ES-I3 (cell line): ENCODE measurements at regions not wholly inside any gene's neighbourhood (a gene's known extent, or its start where the extent isn't known, plus 50 kb on each side); places are given as distances from the start of the nearest gene placed in this dataset.
A peak's percentile ranks its signal among the peaks of the same experiment; 100 is the strongest.

Source experiments
- H3K36me3 ChIP-seq: 2 replicates; pipeline ENCODE4 v1.6.1; 2013; ENCODE audit warnings: mild to moderate bottlenecking, low read length, control low read depth, moderate library complexity; ENCODE audit not compliant: insufficient read depth
- H3K4me1 ChIP-seq: 2 replicates; pipeline ENCODE4 v1.6.1; 2013; ENCODE audit warnings: mild to moderate bottlenecking, control low read depth, low read length; ENCODE audit not compliant: insufficient read depth
- H3K9ac ChIP-seq: 2 replicates; pipeline ENCODE4 v1.6.1; 2013; ENCODE audit warnings: low read depth, mild to moderate bottlenecking, low read length, moderate library complexity
- H3K9me3 ChIP-seq: 2 replicates; pipeline ENCODE4 v1.6.1; 2013; ENCODE audit warnings: mild to moderate bottlenecking, low read length, moderate library complexity; ENCODE audit not compliant: control insufficient read depth, insufficient read depth

DNA sequence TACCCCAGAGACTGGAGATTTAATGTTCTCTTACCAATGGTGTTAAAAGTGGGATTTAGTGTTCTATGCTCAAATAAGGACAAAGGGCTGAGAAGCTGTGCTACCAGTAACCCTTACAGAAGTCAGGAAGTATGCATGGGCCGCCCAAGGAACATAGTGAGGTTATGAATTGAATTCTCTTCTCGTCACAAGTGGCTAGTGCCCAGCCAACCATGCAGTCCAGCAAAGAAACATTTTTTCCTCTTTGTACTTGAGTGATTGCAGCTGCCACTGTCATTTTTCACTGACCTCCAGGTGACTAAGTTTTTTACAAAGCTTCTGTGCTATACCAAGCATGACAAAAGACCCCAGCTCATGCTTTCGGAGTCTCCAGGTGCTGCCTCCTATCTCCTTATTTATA lies 110.6 kb upstream of the DCBLD2 start:
- Histone ChIP-seq H3K36me3 (no peaks in the 10 kb centered on the region), H3K9me3 (no peaks in the 10 kb centered on the region; the same call in 1 of the 2 replicates), H3K4me1 (no peaks in the 10 kb centered on the region), H3K9ac (no peak overlapping the region)

DNA sequence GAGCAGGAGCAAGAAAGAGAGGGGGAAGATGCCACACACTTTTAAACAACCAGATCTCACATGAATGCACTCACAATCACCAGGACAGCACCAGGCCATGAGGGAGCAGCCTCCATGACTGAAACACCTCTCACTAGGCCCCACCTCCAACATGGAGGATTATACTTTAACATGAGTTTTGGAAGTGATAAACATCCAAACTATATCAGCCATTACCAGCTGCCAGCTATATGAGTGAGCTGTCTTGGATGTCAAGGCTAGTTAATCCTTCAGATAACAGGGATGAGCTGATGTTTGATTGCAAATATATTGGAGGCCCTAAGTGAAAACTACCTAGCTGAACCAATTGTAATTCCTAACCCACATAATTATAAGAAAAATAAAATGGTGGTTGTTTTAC lies 108.4 kb upstream of the DCBLD2 start:
- Histone ChIP-seq H3K9ac (no peak overlapping the region), H3K9me3 (no peaks in the 10 kb centered on the region; the same call in 1 of the 2 replicates), H3K4me1 (no peaks in the 10 kb centered on the region), H3K36me3 (no peaks in the 10 kb centered on the region)

DNA sequence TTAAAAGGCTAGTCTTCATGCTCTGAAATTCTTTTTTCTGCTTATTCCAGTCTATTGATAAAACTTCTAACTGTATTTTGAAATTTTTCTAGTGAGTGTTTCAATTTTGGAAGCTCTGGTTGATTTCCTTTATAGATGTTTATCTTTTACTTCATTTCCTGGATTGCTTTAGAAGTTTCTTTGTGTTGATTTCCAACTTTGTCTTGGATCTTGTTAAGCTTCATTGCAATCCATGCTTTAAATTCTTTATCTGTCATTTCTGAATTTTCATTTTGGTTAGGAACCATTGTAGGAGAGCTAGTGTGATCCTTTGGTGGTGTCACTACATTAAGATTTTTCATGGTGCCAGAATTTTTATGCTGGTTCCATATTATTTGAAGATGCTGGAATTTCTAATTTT lies 105.2 kb upstream of the DCBLD2 start:
- Histone ChIP-seq H3K9ac (no peak overlapping the region), H3K36me3 (no peaks in the 10 kb centered on the region)

DNA sequence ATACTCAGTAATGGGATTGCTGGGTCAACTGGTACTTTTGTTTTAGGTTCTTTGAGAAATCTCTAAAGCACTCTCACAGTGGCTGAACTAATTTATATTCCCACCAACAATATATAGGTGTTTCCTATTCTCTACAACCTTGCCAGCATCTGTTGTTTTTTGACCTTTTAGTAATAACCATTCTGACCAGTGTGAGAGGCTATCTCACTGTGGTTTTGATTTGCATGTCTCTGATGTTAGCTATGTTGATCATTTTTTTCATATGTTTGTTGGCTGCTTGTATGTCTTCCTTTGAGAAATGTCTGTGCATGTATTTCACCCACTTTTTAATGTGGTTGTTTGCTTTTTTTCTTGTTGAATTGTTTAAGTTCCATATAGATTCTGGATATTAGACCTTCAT lies 98.2 kb upstream of the DCBLD2 start:
- Histone ChIP-seq H3K9me3 (no peaks in the 10 kb centered on the region; the same call in 1 of the 2 replicates), H3K36me3 (no peaks in the 10 kb centered on the region), H3K4me1 (no peaks in the 10 kb centered on the region; the same call in 1 of the 2 replicates), H3K9ac (no peak overlapping the region)

More for the DNA sequence above, 105.2 kb upstream of the DCBLD2 start:
- Histone ChIP-seq H3K9me3 (no peaks in the 10 kb centered on the region), H3K4me1 (no peaks in the 10 kb centered on the region)

DNA sequence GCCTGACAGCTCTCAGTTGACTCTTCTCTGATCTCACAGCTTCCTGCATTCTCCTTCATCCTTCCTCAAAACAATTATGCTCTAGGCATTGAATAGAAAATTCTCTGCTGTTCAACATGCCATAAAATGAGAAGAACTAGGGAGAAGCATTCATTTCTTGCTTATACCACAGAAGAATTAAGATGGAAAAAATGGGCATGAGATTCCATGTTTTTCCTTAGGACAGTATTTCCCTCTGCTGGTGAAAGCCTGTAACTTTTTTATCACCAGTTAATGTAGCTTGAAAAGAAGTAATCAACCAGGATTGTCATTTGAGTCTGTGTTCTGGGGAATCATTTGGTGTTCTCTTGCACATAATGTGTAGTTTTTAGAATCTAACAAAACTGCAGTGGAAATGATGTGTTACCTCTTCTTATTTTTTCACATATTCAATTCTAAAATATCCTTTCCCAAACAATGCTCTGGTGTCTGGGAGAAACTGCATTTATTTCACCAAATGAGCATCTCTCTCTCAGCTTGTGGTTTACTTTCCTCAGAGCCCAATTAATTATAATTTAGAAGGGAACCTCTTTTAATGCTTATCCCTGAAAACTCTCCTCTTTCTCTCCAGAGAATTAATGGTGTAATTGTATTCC lies 92.8 kb upstream of the DCBLD2 start:
- Histone ChIP-seq H3K36me3 (no peaks in the 10 kb centered on the region), H3K9ac (no peak overlapping the region), H3K9me3 (no peaks in the 10 kb centered on the region; the same call in 1 of the 2 replicates), H3K4me1 (no peaks in the 10 kb centered on the region; the same call in 1 of the 2 replicates)

DNA sequence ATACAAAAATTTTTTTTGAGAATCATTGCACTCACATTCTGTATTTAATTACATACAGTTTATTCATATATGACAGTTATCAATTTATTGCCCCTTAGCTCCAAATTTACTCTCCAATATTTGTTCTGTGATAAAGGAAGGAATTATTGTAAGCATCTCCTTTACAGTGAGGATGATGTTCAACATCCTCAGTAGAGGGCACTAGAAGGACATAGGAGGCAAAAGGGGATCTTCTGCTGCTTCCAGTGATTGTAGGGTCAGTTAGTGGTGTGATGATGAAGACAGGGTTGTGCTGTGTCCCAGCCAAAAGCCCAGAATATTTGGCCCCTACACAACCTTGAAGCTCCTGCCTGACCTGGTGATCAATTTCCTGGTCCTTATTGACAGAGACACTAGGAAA lies 89.9 kb upstream of the DCBLD2 start:
- no peaks in the 10 kb centered on the region for H3K36me3 ChIP-seq
- no peaks in the 10 kb centered on the region for H3K9me3 ChIP-seq
- H3K9ac ChIP-seq = no peak overlapping the region
- peaks cover 2% of the 10 kb centered on the region; the same call in 1 of the 2 replicates for H3K4me1 ChIP-seq

DNA sequence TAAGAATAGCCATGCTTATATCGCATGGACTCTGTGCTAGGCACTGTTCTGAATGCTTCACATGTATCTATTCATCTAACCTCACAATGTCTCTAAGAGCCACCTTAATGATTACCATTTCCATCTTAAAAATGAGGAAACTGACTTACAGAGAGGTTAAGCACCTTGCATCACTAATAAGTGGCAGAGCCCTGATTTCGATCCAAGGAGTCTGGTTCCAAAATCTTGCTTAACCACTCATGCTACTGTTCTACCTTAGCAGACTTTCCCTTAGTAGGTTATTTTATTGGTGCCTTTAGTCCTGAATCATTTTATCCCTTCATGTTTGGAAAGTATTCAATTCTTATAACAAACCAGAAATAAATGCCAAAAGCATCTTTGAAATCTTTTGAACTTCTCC lies 89.2 kb upstream of the DCBLD2 start:
- Histone ChIP-seq H3K9me3 (no peaks in the 10 kb centered on the region), H3K9ac (no peak overlapping the region), H3K36me3 (no peaks in the 10 kb centered on the region), H3K4me1 (peaks cover 9% of the 10 kb centered on the region)

DNA sequence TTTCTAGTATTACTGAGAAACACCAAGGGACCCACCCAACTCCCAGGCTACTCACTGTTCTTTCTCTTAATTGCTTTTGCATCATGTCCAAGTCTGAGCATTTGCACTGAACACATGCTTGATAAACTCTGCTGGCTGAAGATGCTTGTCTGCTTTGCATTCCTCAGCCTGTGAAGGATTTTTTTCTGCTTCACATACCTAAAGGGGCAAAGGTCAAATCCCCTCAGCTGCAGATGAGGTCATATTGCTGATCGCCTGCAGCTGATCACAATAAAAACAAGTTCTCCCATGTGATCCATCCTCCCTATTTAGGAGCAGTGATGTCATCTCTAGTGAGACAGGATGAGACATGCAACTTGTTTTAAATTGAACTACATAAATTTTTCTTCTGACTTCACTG lies 84.6 kb upstream of the DCBLD2 start:
- no peaks in the 10 kb centered on the region for H3K36me3 ChIP-seq
- H3K9me3 ChIP-seq = no peaks in the 10 kb centered on the region
- H3K4me1 ChIP-seq = peaks cover 16% of the 10 kb centered on the region
- H3K9ac ChIP-seq = 0 out of 2 replicates have a peak overlapping the region, but pooled peaks have one; percentile 13

DNA sequence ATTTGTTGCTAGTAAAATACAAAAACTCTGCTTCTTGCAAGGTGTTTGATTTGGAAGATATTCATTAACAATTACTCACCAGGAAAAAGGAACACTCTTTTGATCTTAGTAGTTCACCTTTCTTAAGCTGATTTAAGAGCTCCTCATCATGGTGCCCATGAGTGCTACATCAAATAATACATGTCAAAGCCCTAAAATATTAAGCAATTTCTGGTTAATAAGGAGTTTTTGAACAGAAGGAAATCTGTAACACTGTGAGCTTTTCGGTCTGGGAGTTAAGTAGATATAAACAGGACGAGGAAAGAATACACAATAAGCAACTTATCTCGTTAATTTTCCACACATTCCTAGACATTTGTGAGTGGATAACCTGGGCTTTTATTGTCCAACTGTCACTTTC lies 83.9 kb upstream of the DCBLD2 start:
- Histone ChIP-seq H3K9me3 (no peaks in the 10 kb centered on the region), H3K4me1 (peaks cover 16% of the 10 kb centered on the region), H3K9ac (0 out of 2 replicates have a peak overlapping the region, but pooled peaks have one; percentile 13), H3K36me3 (no peaks in the 10 kb centered on the region)

DNA sequence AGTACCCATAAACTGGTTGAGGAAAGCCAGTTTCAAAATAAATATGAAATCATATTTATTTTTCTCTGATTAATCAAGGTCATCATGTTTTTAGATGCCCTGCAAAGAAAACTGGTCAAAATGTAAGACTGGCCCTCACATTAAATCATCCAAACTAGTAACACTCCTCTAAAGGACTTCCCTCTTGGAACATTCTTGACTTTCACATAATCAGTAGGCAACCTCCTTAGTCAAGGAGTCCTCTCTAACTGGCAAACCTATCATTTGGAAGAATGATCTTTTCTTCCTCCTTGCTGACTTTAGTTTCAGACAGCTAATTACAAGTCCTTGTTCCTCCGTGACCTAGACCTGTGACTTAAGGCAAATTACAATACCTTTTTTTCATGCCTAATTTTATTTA lies 82.5 kb upstream of the DCBLD2 start:
- Histone ChIP-seq H3K36me3 (no peaks in the 10 kb centered on the region), H3K9me3 (no peaks in the 10 kb centered on the region), H3K4me1 (peaks cover 16% of the 10 kb centered on the region), H3K9ac (no peak overlapping the region)

DNA sequence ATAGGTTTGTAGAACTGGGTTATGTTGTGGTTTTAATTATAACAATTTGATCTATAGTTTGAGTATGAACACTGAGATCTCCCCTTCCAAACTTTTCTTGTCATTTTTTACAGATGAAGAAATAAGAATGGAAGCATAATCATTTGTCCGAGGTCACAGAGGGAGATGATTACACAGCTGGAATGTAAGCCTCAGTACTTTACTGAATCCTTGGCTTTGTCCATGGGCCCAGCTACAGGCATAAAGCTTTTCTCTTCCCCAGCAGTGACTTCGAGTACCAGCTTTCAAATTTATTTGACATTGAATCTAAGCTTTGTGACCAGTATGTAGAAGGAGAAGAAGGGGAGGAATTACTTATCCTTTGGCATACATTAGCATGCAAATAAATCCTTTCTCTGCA lies 80.9 kb upstream of the DCBLD2 start:
- H3K36me3 ChIP-seq = no peaks in the 10 kb centered on the region
- H3K9me3 ChIP-seq = no peaks in the 10 kb centered on the region
- no peak overlapping the region for H3K9ac ChIP-seq
- H3K4me1 ChIP-seq = peaks cover 16% of the 10 kb centered on the region

DNA sequence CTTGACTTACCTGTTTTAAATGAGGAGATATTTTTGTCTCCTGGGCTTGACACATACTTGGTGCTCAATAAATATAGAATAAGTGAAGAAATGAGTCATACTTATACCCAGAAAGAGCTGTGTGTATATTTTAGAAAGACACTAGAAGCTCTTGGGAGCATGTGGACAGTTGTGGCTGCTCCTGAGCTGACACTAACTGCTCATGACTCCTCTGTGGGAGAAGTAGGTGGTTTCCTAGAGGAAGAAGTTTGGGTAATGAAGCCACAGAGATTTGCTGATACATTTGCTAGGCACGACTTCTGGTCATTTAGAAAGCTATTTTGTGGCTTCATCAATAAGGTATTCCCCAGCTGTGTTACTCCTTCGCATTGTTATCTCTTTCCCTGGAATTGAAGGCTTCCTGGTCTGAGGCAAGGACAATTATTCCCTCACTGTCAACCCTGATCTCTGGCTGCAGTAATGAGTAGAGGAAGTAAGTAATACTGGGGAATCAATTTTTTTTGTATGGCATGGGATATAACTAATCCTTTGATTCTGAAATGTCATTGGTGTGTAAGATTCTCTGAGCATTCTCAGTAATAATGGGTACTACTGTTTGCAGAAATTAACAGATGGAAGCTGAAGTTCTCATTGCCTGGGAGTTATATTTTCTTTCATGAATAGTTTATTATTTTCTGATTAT lies 79.6 kb upstream of the DCBLD2 start:
- H3K9me3 ChIP-seq = no peaks in the 10 kb centered on the region
- H3K9ac ChIP-seq = no peak overlapping the region
- H3K4me1 ChIP-seq = peaks cover 11% of the 10 kb centered on the region
- no peaks in the 10 kb centered on the region for H3K36me3 ChIP-seq

DNA sequence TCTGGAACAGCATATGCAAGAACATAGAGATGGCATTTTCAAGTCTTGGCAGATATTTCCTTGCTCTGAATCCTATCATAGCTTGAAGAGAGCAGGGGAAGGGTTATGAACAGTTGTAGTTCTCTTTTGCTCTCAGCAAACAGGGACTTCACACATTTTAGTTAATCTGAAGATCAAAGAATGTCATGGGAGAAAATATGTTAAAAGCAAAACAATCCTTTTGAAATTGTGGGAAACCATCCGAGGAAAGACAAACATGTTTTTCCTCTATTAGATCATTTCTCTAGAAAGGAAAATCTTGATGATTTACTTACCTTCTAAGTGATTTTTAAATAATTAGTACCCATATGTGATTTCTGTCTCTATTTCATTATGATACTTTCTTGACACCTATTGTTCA lies 77.8 kb upstream of the DCBLD2 start:
- Histone ChIP-seq H3K9me3 (no peaks in the 10 kb centered on the region), H3K36me3 (no peaks in the 10 kb centered on the region), H3K9ac (no peak overlapping the region), H3K4me1 (no peaks in the 10 kb centered on the region)

DNA sequence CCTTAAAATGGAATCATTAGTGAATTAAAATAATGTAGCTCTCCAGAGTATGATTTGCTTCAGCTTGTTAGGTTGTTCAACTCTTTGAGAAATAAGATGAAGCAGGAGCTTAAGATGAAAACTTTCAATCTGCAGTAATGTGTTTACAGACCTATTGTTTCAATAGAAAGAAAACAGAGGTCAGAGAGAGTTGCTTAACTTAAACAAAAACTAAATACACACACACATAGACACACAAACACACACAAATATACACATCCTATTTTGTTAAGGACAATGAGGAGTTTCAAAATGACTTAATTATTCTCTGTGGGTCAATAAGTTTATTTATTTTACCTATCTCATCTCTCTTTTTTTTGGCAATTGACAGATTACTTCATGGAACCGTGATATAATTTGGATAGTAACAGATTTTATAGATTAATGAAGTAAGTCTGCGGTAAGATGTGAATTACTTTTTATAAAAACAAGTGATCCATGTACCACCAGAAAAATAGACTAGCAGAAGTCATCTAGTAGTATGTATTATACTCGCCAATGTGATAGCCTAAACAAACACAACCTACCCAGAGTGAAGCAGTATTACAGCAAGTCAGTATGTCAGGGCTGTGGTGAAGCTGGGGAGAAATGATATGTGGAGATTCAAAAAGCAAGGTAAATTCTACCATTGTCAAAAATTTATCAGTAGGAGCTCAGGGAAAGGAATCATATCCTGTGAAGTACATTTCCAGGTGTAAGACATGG lies 76.7 kb upstream of the DCBLD2 start:
- Histone ChIP-seq H3K4me1 (no peaks in the 10 kb centered on the region), H3K9me3 (no peaks in the 10 kb centered on the region), H3K36me3 (no peaks in the 10 kb centered on the region), H3K9ac (no peak overlapping the region)

DNA sequence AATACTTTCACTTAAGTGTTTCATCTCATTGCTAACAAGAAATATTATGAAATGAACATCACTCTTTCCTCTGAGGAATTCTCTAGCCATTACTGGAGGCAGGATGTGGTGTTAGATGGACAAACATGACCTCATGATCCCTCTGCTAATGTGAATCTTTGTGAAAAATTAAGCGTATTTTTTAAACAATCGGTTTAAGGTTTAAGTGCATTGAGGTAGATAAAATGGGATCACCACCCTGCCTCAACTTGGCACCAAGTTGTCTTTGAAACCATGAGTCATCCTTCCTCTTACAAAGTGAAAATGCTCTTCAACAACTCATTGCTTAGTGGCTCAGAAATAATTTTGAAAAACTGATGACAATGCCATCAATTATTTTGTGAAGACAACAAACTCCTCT lies 76.0 kb upstream of the DCBLD2 start:
- Histone ChIP-seq H3K36me3 (no peaks in the 10 kb centered on the region), H3K9ac (no peak overlapping the region), H3K4me1 (no peaks in the 10 kb centered on the region), H3K9me3 (no peaks in the 10 kb centered on the region)
